Panc1 (cell line): ENCODE measurements at regions not wholly inside any gene's neighbourhood (a gene's known extent, or its start where the extent isn't known, plus 50 kb on each side); places are given as distances from the start of the nearest gene placed in this dataset.
A peak's percentile ranks its signal among the peaks of the same experiment; 100 is the strongest.

ENCODE experiments used
- ATAC-seq: fragments of 200-7000 bp; cut with Tn5 transposase; 2 replicates; pipeline ENCODE4 v1.9.1; 2020; ENCODE audit warnings: mild to moderate bottlenecking, moderate library complexity
- BruUV-seq: library from RNA; stranded (reverse); fragments of 400-500 nt; replicated peaks from 2 replicates; lab custom pipeline; 2021; lab: Mats Ljungman, UMichigan
- CTCF ChIA-PET: fragments of 300-600 bp; sonication (Branson Sonifier 250); formaldehyde crosslinking; loops from one replicate; lab custom pipeline; 2022; ENCODE audit warnings: antibody characterized with exemption; lab: Charles Lee
- POLR2A ChIA-PET: fragments of 300-600 bp; sonication (Branson Sonifier 250); formaldehyde crosslinking; loops from one replicate; lab custom pipeline; 2022; ENCODE audit warnings: antibody characterized with exemption; lab: Charles Lee
- DNase-seq: peaks from one replicate; pipeline ENCODE4 v3.0.0-alpha.2; 2010; ENCODE audit warnings: low read depth, low spot score
- H3K27ac ChIP-seq: 2 replicates; pipeline ENCODE4 v1.5.1; 2011; ENCODE audit warnings: mild to moderate bottlenecking, low read length, inconsistent platforms
- H3K27me3 ChIP-seq: fragments of 200-500 bp; sonication (Bioruptor generic); 2 replicates; pipeline ENCODE4 v1.6.0; 2014; ENCODE audit warnings: low read length, inconsistent platforms; ENCODE audit not compliant: control insufficient read depth, insufficient read depth
- H3K36me3 ChIP-seq: fragments of 200-500 bp; sonication (Bioruptor generic); 2 replicates; pipeline ENCODE4 v1.5.1; 2014; ENCODE audit warnings: inconsistent platforms, mild to moderate bottlenecking, low read length, moderate library complexity; ENCODE audit not compliant: control insufficient read depth, insufficient read depth
- H3K4me1 ChIP-seq: 2 replicates; pipeline ENCODE4 v1.5.1; 2011; ENCODE audit warnings: inconsistent platforms, mild to moderate bottlenecking, low read length, moderate library complexity; ENCODE audit not compliant: control insufficient read depth, insufficient read depth
- H3K4me3 ChIP-seq, 2 experiments: 2 replicates each; pipeline ENCODE4 v1.5.1; 2011 to 2012; ENCODE audit warnings: low read depth in 2 of 2, low read length in 2 of 2, mild to moderate bottlenecking in 2 of 2, inconsistent platforms in 1 of 2, moderate library complexity in 1 of 2
- H3K9me3 ChIP-seq: fragments of 200-500 bp; sonication (Bioruptor generic); 2 replicates; pipeline ENCODE4 v1.5.1; 2014; ENCODE audit warnings: low read depth, mild to moderate bottlenecking, inconsistent platforms, low read length, moderate library complexity; ENCODE audit not compliant: control insufficient read depth, insufficient read depth
- POLR2AphosphoS5 ChIP-seq: IDR thresholded peaks from 2 replicates; pipeline ENCODE4 v1.6.1; 2012; ENCODE audit warnings: mild to moderate bottlenecking, low read depth, low read length, moderate library complexity
- SIN3A ChIP-seq: IDR thresholded peaks from 2 replicates; pipeline ENCODE4 v1.6.1; 2012; ENCODE audit warnings: low read depth, mild to moderate bottlenecking, low read length, moderate library complexity, borderline replicate concordance; ENCODE audit not compliant: insufficient read depth
- TCF7L2 ChIP-seq: IDR thresholded peaks from 2 replicates; pipeline ENCODE4 v1.6.1; 2011; ENCODE audit warnings: mild to moderate bottlenecking, low read depth, low read length, inconsistent platforms
- in situ Hi-C: cut with HindIII; loops from 2 replicates; pipeline ENCODE4 v1.10.0; 2016; ENCODE audit warnings: low sequenced_read_pairs, low pct_unique_long_range_greater_than_20kb
- intact Hi-C: fragments of 100-400 bp; cut with micrococcal nuclease; formaldehyde crosslinking; loops from one replicate; pipeline ENCODE4 v1.10.0; 2022; ENCODE audit not compliant: unreplicated experiment
- TF ChIP-seq, protein P1 (sequence below), 2 experiments: IDR thresholded peaks; 2 replicates each; pipeline ENCODE4 v1.6.1; 2011 to 2012; ENCODE audit warnings: low read depth in 2 of 2, control low read depth in 1 of 2, low read length in 1 of 2, mild to moderate bottlenecking in 1 of 2, moderate library complexity in 1 of 2; ENCODE audit not compliant: insufficient read depth in 1 of 2
- TF ChIP-seq, protein P2 (sequence below): fragments of 450-650 bp; IDR thresholded peaks from 2 replicates; pipeline ENCODE4 v1.5.1; 2017; ENCODE audit warnings: mild to moderate bottlenecking

DNA sequence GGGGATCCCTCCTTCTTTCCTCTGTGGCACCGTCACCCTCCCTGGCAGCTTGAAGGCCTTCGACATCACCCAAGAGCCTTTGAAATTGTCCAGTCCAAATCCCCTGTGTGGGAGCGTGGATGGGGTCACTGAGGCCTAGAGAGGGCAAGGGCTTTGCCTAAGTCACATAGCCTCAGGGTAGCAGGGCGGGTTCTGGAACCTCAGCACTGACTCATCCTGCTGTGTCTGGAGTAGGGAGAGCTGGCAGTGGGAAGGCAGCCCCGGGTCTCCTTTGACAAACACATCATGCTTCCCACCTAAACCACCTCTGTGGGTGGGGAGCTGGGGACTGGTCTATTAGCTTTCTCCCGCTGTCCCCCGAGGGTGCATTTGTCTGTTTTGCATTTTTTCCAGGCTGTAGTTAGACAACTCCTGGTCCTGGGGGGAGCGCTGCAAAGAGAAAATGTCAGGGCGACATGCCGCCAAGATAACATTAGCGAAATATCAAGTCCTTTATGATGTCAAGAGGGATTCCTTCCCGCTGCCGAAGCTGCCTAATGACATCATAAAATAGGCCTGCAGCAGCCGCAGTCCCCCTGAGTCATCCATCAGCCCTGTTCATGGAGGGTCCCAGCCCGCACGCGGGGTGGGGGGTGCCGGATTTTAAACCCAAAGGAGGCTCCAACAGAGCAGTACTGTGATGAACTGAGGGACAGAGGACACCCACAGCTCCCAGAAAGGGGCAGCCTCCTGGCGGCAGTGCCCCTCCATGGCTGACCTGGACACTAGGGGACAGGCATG lies 77.0 kb upstream of the POU3F1 start:
- ATAC-seq (peak; percentile 67), DNase-seq (no peak)
- H3K27me3 ChIP-seq: no peaks in the 10 kb centered on the region
- H3K4me1 ChIP-seq: peaks cover 4% of the 10 kb centered on the region; the same call in 1 of the 2 replicates
- no TSS peak for BruUV-seq
- ChIA-PET POLR2A (no interaction called here), CTCF (interaction anchor here (0.5 kb wide), 1 partner anchor 711 kb away, joined by 3 read pairs; no protein-coding TSS in a partner anchor)
- H3K9me3 ChIP-seq: no peaks in the 10 kb centered on the region
- no peak overlapping the region for H3K4me3 ChIP-seq
- no peaks in the 10 kb centered on the region for H3K36me3 ChIP-seq
- intact Hi-C loops (no loop called here), in situ Hi-C loops (no loop called here)
- H3K27ac ChIP-seq: no peak overlapping the region
- TF ChIP-seq SIN3A: no peak
- no peak for TF ChIP-seq POLR2AphosphoS5
- TF ChIP-seq, protein P1, sequence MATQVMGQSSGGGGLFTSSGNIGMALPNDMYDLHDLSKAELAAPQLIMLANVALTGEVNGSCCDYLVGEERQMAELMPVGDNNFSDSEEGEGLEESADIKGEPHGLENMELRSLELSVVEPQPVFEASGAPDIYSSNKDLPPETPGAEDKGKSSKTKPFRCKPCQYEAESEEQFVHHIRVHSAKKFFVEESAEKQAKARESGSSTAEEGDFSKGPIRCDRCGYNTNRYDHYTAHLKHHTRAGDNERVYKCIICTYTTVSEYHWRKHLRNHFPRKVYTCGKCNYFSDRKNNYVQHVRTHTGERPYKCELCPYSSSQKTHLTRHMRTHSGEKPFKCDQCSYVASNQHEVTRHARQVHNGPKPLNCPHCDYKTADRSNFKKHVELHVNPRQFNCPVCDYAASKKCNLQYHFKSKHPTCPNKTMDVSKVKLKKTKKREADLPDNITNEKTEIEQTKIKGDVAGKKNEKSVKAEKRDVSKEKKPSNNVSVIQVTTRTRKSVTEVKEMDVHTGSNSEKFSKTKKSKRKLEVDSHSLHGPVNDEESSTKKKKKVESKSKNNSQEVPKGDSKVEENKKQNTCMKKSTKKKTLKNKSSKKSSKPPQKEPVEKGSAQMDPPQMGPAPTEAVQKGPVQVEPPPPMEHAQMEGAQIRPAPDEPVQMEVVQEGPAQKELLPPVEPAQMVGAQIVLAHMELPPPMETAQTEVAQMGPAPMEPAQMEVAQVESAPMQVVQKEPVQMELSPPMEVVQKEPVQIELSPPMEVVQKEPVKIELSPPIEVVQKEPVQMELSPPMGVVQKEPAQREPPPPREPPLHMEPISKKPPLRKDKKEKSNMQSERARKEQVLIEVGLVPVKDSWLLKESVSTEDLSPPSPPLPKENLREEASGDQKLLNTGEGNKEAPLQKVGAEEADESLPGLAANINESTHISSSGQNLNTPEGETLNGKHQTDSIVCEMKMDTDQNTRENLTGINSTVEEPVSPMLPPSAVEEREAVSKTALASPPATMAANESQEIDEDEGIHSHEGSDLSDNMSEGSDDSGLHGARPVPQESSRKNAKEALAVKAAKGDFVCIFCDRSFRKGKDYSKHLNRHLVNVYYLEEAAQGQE (IDR thresholded peaks at IDR 0.05; ENCODE audit: insufficient read depth in 1 of 2, low read depth in 2 of 2, low read length in 1 of 2): no peak
- TF ChIP-seq, protein P2, sequence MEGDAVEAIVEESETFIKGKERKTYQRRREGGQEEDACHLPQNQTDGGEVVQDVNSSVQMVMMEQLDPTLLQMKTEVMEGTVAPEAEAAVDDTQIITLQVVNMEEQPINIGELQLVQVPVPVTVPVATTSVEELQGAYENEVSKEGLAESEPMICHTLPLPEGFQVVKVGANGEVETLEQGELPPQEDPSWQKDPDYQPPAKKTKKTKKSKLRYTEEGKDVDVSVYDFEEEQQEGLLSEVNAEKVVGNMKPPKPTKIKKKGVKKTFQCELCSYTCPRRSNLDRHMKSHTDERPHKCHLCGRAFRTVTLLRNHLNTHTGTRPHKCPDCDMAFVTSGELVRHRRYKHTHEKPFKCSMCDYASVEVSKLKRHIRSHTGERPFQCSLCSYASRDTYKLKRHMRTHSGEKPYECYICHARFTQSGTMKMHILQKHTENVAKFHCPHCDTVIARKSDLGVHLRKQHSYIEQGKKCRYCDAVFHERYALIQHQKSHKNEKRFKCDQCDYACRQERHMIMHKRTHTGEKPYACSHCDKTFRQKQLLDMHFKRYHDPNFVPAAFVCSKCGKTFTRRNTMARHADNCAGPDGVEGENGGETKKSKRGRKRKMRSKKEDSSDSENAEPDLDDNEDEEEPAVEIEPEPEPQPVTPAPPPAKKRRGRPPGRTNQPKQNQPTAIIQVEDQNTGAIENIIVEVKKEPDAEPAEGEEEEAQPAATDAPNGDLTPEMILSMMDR: no peak
- TF ChIP-seq TCF7L2: no peak

DNA sequence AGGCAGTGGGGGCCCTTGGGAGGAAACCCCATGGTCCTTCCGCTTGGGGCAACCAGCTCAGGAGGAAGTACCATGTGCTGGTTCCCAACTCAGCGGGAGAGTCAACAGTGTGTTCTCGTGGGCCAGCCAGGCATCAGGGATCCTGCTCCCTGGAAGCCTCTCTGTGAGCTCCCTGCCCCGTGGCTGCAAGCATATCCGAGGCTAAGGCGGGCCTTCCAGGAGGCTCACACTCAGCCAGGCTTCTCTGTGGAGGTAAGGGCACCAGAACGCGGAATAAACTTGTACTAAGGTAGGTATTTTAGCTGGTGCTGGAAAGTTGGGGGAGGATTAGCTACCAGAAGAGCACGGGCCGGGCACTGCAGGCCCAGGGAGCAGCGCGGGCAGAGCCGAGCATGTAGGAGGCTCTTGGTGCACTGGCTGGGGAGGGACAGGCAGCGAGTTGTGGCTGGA lies 74.7 kb upstream of the POU3F1 start:
- ChIA-PET CTCF (no interaction called here), POLR2A (interaction anchor here (1.0 kb wide), 1 partner anchor 11 kb away, joined by 3 read pairs; no protein-coding TSS in a partner anchor)
- Histone ChIP-seq H3K36me3 (no peaks in the 10 kb centered on the region), H3K27me3 (no peaks in the 10 kb centered on the region), H3K4me1 (peaks cover 4% of the 10 kb centered on the region; the same call in 1 of the 2 replicates), H3K4me3 (no peak overlapping the region), H3K9me3 (no peaks in the 10 kb centered on the region), H3K27ac (no peak overlapping the region)
- no TSS peak for BruUV-seq
- ATAC-seq (no peak), DNase-seq (no peak)
- TF ChIP-seq, protein P2: no peak
- TF ChIP-seq POLR2AphosphoS5 (no peak), SIN3A (no peak), TCF7L2 (no peak)
- TF ChIP-seq, protein P1 (IDR thresholded peaks at IDR 0.05; ENCODE audit: insufficient read depth in 1 of 2, low read depth in 2 of 2, low read length in 1 of 2): no peak
- intact Hi-C loops: no loop called here
- in situ Hi-C loops: no loop called here
